SU-DHL-6 (cell line): ENCODE measurements at regions not wholly inside any gene's neighbourhood (a gene's known extent, or its start where the extent isn't known, plus 50 kb on each side); places are given as distances from the start of the nearest gene placed in this dataset.

Experiments
- H2AFZ ChIP-seq: fragments of 200-600 bp; sonication (generic); 2 replicates; pipeline ENCODE4 v1.6.1; 2014; ENCODE audit warnings: low read depth, mild to moderate bottlenecking, moderate library complexity, mixed read lengths, antibody characterized with exemption, low read length; ENCODE audit not compliant: severe bottlenecking
- H3F3A ChIP-seq: fragments of 200-600 bp; shearing (Covaris generic); 2 replicates; pipeline ENCODE4 v1.6.0; 2016; ENCODE audit warnings: antibody characterized with exemption, mild to moderate bottlenecking; ENCODE audit not compliant: insufficient read depth
- H3K27ac ChIP-seq: fragments of 200-600 bp; sonication (generic); 2 replicates; pipeline ENCODE4 v1.5.1; 2016; ENCODE audit warnings: low read depth, mild to moderate bottlenecking, low read length, moderate library complexity, mixed read lengths
- H3K27me3 ChIP-seq: fragments of 200-600 bp; sonication (generic), shearing (Covaris generic); 2 replicates; pipeline ENCODE4 v1.6.0; 2014; ENCODE audit warnings: mild to moderate bottlenecking, low read length
- H3K36me3 ChIP-seq: fragments of 200-600 bp; sonication (generic); 2 replicates; pipeline ENCODE4 v1.6.1; 2014; ENCODE audit warnings: mild to moderate bottlenecking, low read length, mixed read lengths
- H3K4me2 ChIP-seq: fragments of 300-600, 200-600 bp; shearing (Covaris generic), sonication (generic); 2 replicates; pipeline ENCODE4 v1.6.0; 2014; ENCODE audit warnings: low read length, low read depth, mild to moderate bottlenecking; ENCODE audit not compliant: poor library complexity, severe bottlenecking
- H3K4me3 ChIP-seq: fragments of 200-600 bp; sonication (generic); 2 replicates; pipeline ENCODE4 v1.5.1; 2014; ENCODE audit warnings: antibody characterized with exemption, low read length, mild to moderate bottlenecking, mixed read lengths; ENCODE audit not compliant: insufficient read depth, poor library complexity, severe bottlenecking
- H3K79me2 ChIP-seq: fragments of 200-600 bp; sonication (generic); 2 replicates; pipeline ENCODE4 v1.6.1; 2014; ENCODE audit warnings: mild to moderate bottlenecking, low read length, moderate library complexity; ENCODE audit not compliant: insufficient read depth
- H3K9ac ChIP-seq: fragments of 200-600 bp; sonication (generic); 2 replicates; pipeline ENCODE4 v1.7.0; 2014; ENCODE audit warnings: mild to moderate bottlenecking, low read length
- H3K9me2 ChIP-seq: fragments of 200-600 bp; sonication (generic); replicated peaks from 2 replicates; pipeline ENCODE4 v1.6.1; 2014; ENCODE audit warnings: low read length; ENCODE audit not compliant: insufficient read depth
- H3K9me3 ChIP-seq: fragments of 200-600 bp; sonication (generic); 2 replicates; pipeline ENCODE4 v1.6.1; 2014; ENCODE audit warnings: low read length, mixed read lengths; ENCODE audit not compliant: insufficient read depth
- H4K20me1 ChIP-seq: fragments of 200-600 bp; sonication (generic); 2 replicates; pipeline ENCODE4 v1.6.1; 2014; ENCODE audit warnings: low read depth, mild to moderate bottlenecking, antibody characterized with exemption, low read length, moderate library complexity, mixed read lengths
- CTCF ChIP-seq: fragments of 200-600 bp; sonication (generic); IDR thresholded peaks from one replicate; pipeline ENCODE4 v1.5.1; 2017; ENCODE audit warnings: antibody characterized with exemption, mild to moderate bottlenecking, low read length, moderate library complexity; ENCODE audit not compliant: insufficient read depth, poor library complexity, severe bottlenecking
- EZH2phosphoT487 ChIP-seq: fragments of 200-600 bp; sonication (generic), shearing (Covaris generic); conservative IDR thresholded peaks from 2 replicates; pipeline ENCODE4 v1.6.1; 2018; ENCODE audit warnings: mild to moderate bottlenecking, antibody characterized with exemption, low read length, moderate library complexity, mixed read lengths

GRCh38 chr1:163664671-163665335, 343.0 kb downstream of the NUF2 start:
- Histone ChIP-seq H3K79me2 (no peaks in the 10 kb centered on the region), H3K27me3 (no peaks in the 10 kb centered on the region), H3F3A (no peaks in the 10 kb centered on the region), H2AFZ (no peak overlapping the region), H3K36me3 (no peaks in the 10 kb centered on the region), H3K9me2 (no peaks in the 10 kb centered on the region; the same call in 1 of the 2 replicates), H3K4me3 (no peak overlapping the region), H3K9ac (no peak overlapping the region), H4K20me1 (no peaks in the 10 kb centered on the region), H3K4me2 (no peak overlapping the region), H3K27ac (no peak overlapping the region), H3K9me3 (no peaks in the 10 kb centered on the region)
- TF ChIP-seq EZH2phosphoT487 (no peak), CTCF (no peak)

GRCh38 chr1:163668472-163668871, 346.7 kb downstream of the NUF2 start:
- H3K4me2 ChIP-seq: no peak overlapping the region
- H3K9me2 ChIP-seq: no peaks in the 10 kb centered on the region; the same call in 1 of the 2 replicates
- no peak overlapping the region for H3K27ac ChIP-seq

GRCh38 chr1:163670989-163671757, 349.4 kb downstream of the NUF2 start:
- no peaks in the 10 kb centered on the region for H4K20me1 ChIP-seq
- H3K4me3 ChIP-seq: no peak overlapping the region
- no peaks in the 10 kb centered on the region; the same call in 1 of the 2 replicates for H3K9me2 ChIP-seq
- no peak overlapping the region for H2AFZ ChIP-seq
- H3K4me2 ChIP-seq: no peak overlapping the region
- no peak overlapping the region for H3K9ac ChIP-seq
- no peaks in the 10 kb centered on the region for H3K9me3 ChIP-seq
- H3K27ac ChIP-seq: no peak overlapping the region
- TF ChIP-seq CTCF (no peak), EZH2phosphoT487 (no peak)
- H3K27me3 ChIP-seq: no peaks in the 10 kb centered on the region
- H3F3A ChIP-seq: no peaks in the 10 kb centered on the region
- H3K79me2 ChIP-seq: no peaks in the 10 kb centered on the region
- no peaks in the 10 kb centered on the region for H3K36me3 ChIP-seq

More at GRCh38 chr1:163668472-163668871, 346.7 kb downstream of the NUF2 start:
- Histone ChIP-seq H3K9ac (no peak overlapping the region), H3K4me3 (no peak overlapping the region), H3K79me2 (no peaks in the 10 kb centered on the region), H3K36me3 (no peaks in the 10 kb centered on the region), H3K27me3 (no peaks in the 10 kb centered on the region), H3K9me3 (no peaks in the 10 kb centered on the region), H4K20me1 (no peaks in the 10 kb centered on the region), H3F3A (no peaks in the 10 kb centered on the region), H2AFZ (no peak overlapping the region)
- TF ChIP-seq CTCF (no peak), EZH2phosphoT487 (no peak)
